GM21367 (cell line): ENCODE measurements at regions not wholly inside any gene's neighbourhood (a gene's known extent, or its start where the extent isn't known, plus 50 kb on each side); places are given as distances from the start of the nearest gene placed in this dataset.

ENCODE experiments used
- ATAC-seq: cut with Tn5 transposase; IDR thresholded peaks from one replicate; pipeline ENCODE4 v1.9.1; 2021; ENCODE audit not compliant: unreplicated experiment

DNA sequence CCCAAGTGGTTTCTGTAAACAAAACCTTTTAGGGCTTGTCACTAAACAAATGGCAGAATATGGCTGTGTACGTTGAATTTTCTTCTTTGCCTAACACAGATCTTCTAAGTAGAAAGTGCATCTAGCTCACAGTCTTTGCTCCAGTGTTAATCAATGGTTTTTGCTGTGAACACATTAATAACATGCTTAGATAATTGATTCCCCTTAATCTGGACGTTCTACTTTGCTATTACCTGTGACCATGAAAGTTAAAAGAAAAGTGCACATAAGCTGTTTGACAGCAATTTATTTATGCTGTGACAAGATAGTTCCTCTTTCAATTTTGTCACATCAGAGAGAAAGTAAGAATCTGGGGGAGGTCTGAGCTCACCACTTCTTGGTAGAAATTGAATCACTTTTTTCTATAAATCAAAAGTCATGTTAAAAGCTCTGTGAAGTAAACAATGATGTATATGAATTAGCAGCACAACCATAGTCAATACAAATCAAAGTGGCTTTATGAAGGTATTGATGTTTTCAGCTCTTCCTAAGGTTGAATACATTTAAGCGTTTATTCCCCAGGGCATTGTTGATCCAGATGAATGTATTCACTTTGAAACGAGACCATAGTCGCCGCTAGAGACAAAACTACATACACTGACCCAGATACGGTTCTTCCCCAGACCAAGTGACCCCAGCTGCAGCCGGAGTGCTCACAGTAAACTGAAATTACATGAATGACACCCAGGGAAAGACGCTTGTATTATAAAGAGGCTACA lies 174.6 kb upstream of the ZNF608 start:
- ATAC-seq = peak; percentile 80

- peak; percentile 10 for ATAC-seq
Measured at GRCh38 chr5:124921694-124922093, 175.3 kb upstream of the ZNF608 start.

GRCh38 chr5:124922255-124922975 lies 176.0 kb upstream of the ZNF608 start:
- no peak for ATAC-seq

DNA sequence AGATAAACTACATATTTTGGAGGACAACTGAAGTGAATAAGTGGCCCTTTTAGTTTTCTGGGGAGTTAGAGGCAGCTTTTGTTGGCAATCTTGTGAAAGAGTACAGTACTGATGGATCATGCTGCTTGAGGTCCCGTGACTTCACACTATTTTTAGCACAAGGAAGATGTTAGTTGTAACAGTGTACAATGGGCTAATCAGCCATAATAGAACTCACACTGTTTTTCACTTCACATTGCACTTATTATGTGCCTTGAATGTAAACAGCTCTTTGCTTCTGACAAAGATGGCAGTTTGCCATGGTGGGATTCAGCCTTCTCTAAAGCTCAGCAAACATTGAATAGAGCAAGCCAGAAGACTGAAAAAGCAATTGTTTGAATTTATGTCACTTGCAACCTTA lies 176.7 kb upstream of the ZNF608 start:
- ATAC-seq = no peak

GRCh38 chr5:124924729-124925128 lies 178.3 kb upstream of the ZNF608 start:
- no peak for ATAC-seq

- no peak for ATAC-seq
Measured at GRCh38 chr5:124927735-124928134, 181.3 kb upstream of the ZNF608 start.

GRCh38 chr5:124929000-124929399 lies 182.6 kb upstream of the ZNF608 start:
- ATAC-seq = no peak

DNA sequence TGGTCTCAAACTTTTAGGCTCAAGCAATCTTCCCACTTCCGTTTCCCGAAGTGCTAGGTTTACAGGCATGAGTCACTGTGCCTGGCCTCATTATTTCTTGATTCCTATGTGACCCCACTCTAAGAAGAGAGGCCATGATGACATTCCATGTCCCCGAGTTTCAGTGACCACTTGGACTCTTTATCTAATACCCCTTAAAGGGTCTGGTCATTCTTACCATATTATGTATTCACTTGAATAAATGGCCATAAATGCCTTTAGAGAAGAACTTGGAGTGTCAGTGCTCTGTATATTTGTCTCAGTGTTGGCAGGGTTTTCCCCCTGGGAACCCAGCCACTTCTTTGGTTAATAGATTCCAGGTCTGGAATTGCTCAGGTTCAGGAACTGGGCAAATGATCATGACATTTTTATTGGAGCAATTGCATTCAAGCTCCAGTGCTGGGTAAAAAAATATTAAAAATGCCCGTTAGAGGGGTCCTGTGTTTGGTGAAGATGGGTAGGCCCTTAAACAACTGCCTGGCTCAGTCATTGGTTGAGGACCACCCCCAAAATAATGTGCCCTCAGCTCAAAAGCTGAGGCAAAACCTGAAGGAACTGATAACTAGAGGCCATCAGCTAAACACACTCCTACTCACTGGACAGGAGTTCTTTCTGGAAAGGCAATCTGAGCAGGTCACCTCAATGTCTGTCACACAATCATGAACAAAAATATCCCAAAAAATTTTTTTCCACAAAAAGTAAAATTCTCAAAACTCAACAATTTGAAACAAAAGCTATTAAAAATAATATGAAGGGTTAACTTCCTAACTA lies 186.6 kb upstream of the ZNF608 start:
- ATAC-seq = no peak

GRCh38 chr5:124935065-124935464 lies 188.6 kb upstream of the ZNF608 start:
- peak; percentile 78 for ATAC-seq

DNA sequence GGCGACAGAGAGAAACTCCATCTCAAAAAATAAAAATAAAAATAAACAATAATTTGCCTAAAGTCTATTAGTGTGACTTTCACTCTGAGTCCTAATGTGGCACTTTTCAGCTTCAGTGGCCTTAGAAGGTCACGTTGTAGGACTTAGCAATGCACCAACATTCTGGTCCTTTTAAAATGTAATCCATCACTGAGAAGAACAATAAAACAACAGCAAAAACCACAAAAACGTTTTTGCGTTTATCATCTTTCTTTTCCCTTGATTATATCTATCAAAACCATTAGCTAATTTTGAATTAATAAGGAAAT lies 190.1 kb upstream of the ZNF608 start:
- peak; percentile 51 for ATAC-seq

DNA sequence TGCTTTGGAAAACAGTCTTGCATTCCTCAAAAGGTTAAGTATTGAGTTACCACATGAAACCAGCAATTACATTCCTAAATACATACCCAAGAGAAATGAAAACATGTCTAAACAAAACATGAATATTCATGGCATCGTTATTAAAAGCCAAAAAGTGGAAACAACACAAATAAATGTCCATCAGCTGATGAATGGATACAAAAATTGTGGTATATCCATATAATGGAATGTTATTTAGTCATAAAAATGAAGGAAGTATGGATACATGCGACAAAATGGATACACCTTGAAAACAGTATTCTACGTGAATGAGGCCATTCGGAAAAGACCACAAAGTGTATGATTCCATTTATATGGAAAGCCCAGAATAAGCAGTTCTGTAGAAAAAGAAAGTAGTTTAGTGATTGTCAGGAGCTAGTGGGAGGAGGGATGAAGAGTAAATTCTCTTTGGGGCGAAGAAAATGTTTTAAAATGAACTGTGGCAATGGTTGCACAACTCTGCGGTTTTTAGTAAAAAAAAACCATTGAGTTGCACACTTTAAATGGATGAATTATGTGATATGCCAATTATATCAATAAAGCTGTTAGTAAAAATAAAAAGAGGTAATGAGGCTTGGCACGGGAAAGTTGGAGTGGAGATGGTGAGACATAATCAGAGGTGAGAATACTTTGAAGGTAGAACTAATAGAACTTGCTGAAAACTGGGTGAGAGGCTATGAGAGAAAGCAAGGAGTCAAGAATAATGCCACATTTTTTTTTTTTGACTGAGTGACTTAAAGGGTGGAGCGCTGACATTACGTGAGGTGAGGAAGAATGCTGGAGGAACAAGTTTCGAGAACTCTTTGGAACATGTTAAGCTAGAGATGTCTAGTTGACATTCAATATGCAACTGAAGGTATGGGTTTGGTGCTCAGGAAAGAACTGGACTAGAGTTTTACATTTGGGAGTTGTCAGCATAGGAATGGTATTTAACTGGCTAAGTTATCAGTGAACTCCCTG lies 194.9 kb upstream of the ZNF608 start:
- no peak for ATAC-seq

DNA sequence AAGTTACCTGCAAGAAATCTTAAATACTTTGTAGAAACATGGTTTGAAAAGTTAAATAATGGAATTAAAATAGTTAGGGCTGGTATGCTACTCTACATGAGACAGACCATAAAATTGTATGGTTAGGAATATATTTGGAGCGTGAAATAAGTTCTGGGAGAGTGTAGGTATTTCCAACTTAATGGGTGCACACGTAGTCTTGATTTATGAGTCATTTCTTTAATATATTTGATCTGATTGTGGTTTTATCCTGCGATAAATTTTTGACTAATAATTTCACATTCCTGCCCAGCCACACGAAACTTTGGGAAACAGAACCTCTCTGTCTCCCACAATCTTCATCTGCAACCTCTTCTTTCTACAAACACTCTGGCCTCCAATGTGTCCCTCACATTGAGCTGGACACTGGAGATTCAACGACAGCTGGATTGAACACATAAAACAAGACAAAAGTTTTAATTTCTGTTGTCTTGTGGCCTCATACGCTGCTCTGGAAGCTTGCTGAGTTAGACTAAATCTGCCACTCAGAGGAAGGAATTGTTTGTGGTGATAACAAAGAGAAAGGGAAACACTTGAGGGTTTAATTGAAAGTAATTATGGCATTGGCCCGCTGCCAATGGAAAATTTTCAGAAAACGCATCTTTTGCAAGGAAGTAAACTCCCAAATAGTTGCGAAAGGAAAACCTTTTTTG lies 201.8 kb upstream of the ZNF608 start:
- ATAC-seq = no peak

DNA sequence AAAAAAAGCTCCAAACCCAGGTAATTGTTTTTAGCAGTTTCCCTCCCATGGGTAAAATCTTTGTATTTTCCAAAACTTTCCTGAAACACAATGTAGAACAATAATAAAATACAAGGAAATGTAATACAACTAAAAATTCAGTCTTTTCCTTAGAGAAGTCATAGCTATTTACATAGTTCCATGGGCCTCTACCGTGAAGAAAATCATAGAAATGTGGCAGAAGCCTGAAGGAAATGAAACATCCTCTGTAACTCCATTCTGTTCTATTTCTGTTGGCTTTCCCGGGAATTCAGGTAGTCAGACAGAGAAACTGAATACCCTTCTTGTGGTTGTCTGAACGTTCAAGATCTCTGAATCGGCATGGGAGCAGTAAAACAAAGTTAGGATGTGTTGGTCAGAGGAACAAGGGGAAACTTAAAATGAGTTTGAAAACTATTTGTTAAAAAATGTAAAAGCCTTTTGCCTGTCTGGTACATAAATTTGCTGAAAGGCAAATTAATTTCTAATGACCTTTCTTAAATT lies 202.4 kb upstream of the ZNF608 start:
- ATAC-seq = no peak

DNA sequence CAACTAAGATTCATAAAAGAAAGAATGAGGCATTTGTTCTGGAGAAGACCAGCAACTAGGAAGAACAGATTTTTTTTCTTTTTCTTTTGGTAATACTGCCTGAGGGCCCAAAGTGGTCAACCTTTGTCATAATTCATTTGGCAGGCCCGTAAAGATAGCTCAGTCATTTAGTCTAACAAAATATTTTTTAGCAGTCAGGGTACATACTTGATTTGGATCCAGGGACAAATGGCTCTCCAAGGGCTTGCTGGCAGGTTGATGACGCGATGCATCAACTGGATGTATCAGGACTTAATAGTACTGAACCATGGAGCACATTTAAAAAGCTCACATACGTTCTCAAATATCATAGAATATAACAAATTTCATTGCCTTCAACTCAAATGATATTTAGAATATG lies 203.4 kb upstream of the ZNF608 start:
- ATAC-seq = no peak

GRCh38 chr5:124951105-124951504 lies 204.7 kb upstream of the ZNF608 start:
- no peak for ATAC-seq

DNA sequence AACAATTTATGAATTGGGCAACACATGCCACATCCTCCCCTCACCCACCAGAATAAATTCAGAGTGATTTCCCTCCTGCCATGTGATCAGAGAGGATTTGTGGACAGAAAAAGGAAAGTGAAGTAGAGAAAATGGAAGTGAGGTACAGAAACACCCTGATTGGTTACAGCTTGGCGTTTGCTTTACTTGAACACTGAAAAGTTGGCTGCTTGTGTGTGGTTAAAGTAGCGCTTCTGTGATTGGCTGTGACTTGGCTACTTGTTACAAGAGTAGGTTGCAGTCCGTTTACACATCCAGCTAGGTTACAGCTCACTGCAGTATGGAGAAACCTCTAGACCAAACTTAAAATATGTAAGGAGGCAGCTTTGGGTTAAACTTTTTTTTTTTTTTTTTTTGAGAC lies 205.2 kb upstream of the ZNF608 start:
- ATAC-seq = peak; percentile 66

DNA sequence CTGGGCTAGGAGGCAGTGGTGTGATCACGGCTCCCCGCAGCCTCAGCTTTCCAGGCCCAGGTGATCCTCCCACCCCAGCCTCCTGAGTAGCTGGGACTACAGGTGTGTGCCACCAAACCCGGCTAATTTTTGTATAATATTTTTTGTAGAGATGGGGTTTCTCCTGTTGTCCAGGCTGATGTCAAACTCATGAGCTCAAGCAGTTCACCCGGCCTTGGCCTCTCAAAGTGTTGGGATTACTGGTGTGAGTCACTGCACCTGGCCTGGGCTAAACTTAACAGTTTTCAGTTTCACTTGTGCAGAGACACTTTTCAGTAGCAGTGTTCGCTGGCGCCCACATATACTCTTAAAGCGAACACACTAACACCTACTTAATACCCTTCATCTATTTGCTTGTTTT lies 205.6 kb upstream of the ZNF608 start:
- peak; percentile 89 for ATAC-seq

GRCh38 chr5:124952566-124952965 lies 206.1 kb upstream of the ZNF608 start:
- ATAC-seq = peak; percentile 42

DNA sequence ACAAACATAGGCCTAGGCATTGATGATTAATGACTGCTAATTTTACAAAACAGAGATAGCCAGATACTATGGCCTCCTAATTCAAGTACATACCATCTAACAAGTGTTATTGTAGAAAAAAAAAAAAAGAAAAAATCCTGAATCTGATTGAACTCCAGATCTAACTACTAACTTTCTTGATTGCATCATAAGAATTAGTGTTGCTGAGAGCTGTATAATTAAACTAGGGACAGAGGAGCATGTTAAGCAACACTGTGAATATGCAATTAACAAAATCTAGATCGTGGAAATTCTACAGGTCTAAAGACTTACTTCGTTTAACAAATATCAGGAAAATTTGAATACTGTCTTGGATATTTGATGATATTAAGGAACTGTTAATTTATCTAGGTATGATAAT lies 208.3 kb upstream of the ZNF608 start:
- no peak for ATAC-seq

DNA sequence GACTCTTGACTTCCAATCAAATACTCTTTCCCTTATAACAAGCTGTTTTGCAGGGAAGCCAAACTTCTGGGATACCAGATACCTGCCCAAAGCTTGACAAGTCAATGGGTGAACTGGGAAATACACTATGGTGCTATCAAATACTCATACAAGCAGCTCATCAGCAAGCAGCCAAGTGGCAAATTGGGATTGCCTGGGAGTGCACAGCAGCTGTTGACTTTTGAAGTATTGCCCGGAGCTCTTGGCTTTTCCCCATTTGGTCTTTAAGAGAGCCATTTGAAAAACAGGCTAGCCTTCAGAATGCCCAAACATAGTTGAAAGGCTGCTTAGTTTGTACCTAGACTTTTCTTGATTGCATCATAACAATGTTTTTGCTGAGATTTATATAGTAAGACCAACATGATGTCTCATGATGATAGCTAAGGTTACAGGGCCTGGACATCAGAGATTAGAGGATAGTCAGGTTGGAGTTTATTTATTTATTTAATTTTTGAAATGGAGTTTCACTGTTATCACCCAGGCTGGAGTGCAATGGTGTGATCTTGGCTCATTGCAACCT lies 210.1 kb upstream of the ZNF608 start:
- no peak for ATAC-seq
